ENCODE measurements at regions not wholly inside any gene's neighbourhood (a gene's known extent, or its start where the extent isn't known, plus 50 kb on each side); places are given as distances from the start of the nearest gene placed in this dataset.

GRCh38 chr11:21820176-21820575 is 372.7 kb upstream of the ANO5 start:
- H3K4me1 Mint-ChIP-seq = no peaks in the 10 kb centered on the region
- H3K27ac Mint-ChIP-seq = no peak overlapping the region
- no peaks in the 10 kb centered on the region for H3K36me3 Mint-ChIP-seq (ENCODE audit: low read depth)
- no peaks in the 10 kb centered on the region for H3K9me3 Mint-ChIP-seq
- DNase-seq (no peak), ATAC-seq (no peak)
- H3K27me3 Mint-ChIP-seq = no peaks in the 10 kb centered on the region
- H3K4me3 Mint-ChIP-seq = no peak overlapping the region

- no peaks in the 10 kb centered on the region for H3K27me3 Mint-ChIP-seq
- H3K9me3 Mint-ChIP-seq = peaks cover 1% of the 10 kb centered on the region
- H3K36me3 Mint-ChIP-seq (ENCODE audit: low read depth) = no peaks in the 10 kb centered on the region
- DNase-seq = no peak
- no peak overlapping the region for H3K27ac Mint-ChIP-seq
- H3K4me3 Mint-ChIP-seq = no peak overlapping the region
- ATAC-seq = no peak
- no peaks in the 10 kb centered on the region for H3K4me1 Mint-ChIP-seq
Observed at GRCh38 chr11:21825127-21825526, 367.8 kb upstream of the ANO5 start.

- no peaks in the 10 kb centered on the region for H3K36me3 Mint-ChIP-seq (ENCODE audit: low read depth)
- no peak overlapping the region for H3K27ac Mint-ChIP-seq
- H3K4me1 Mint-ChIP-seq = no peaks in the 10 kb centered on the region
- DNase-seq = no peak
- peaks cover 9% of the 10 kb centered on the region for H3K9me3 Mint-ChIP-seq
- no peak overlapping the region for H3K4me3 Mint-ChIP-seq
- no peak for ATAC-seq
- no peaks in the 10 kb centered on the region for H3K27me3 Mint-ChIP-seq
Observed at GRCh38 chr11:21838427-21838826, 354.5 kb upstream of the ANO5 start.

- no peaks in the 10 kb centered on the region for H3K36me3 Mint-ChIP-seq (ENCODE audit: low read depth)
- H3K27me3 Mint-ChIP-seq = no peaks in the 10 kb centered on the region
- H3K4me3 Mint-ChIP-seq = no peak overlapping the region
- H3K27ac Mint-ChIP-seq = no peak overlapping the region
- no peaks in the 10 kb centered on the region for H3K4me1 Mint-ChIP-seq
- DNase-seq = no peak
- no peak for ATAC-seq
- peaks cover 14% of the 10 kb centered on the region for H3K9me3 Mint-ChIP-seq
Observed at GRCh38 chr11:21839796-21840195, 353.1 kb upstream of the ANO5 start.

GRCh38 chr11:21861314-21861713 is 331.6 kb upstream of the ANO5 start:
- H3K9me3 Mint-ChIP-seq = peaks cover 10% of the 10 kb centered on the region
- no peak overlapping the region for H3K27ac Mint-ChIP-seq
- no peaks in the 10 kb centered on the region for H3K36me3 Mint-ChIP-seq (ENCODE audit: low read depth)
- H3K4me3 Mint-ChIP-seq = no peak overlapping the region
- no peaks in the 10 kb centered on the region for H3K27me3 Mint-ChIP-seq
- no peaks in the 10 kb centered on the region for H3K4me1 Mint-ChIP-seq
- DNase-seq = no peak
- ATAC-seq = no peak

- Mint-ChIP-seq H3K9me3 (peaks cover under 1% of the 10 kb centered on the region), H3K4me3 (no peak overlapping the region), H3K36me3 (ENCODE audit: low read depth) (no peaks in the 10 kb centered on the region), H3K27me3 (no peaks in the 10 kb centered on the region), H3K27ac (no peak overlapping the region), H3K4me1 (no peaks in the 10 kb centered on the region)
- DNase-seq (no peak), ATAC-seq (no peak)
Observed at GRCh38 chr11:21865541-21865940, 327.3 kb upstream of the ANO5 start.

- no peaks in the 10 kb centered on the region for H3K9me3 Mint-ChIP-seq
- no peak overlapping the region for H3K27ac Mint-ChIP-seq
- no peaks in the 10 kb centered on the region for H3K36me3 Mint-ChIP-seq (ENCODE audit: low read depth)
- H3K4me3 Mint-ChIP-seq = no peak overlapping the region
- DNase-seq (no peak), ATAC-seq (no peak)
- H3K27me3 Mint-ChIP-seq = no peaks in the 10 kb centered on the region
- no peaks in the 10 kb centered on the region for H3K4me1 Mint-ChIP-seq
Observed at GRCh38 chr11:21866781-21867180, 326.1 kb upstream of the ANO5 start.

GRCh38 chr11:21877151-21877550 is 315.7 kb upstream of the ANO5 start:
- Mint-ChIP-seq H3K9me3 (peaks cover 18% of the 10 kb centered on the region), H3K36me3 (ENCODE audit: low read depth) (no peaks in the 10 kb centered on the region), H3K4me3 (no peak overlapping the region), H3K27me3 (no peaks in the 10 kb centered on the region), H3K4me1 (no peaks in the 10 kb centered on the region), H3K27ac (no peak overlapping the region)
- no peak for DNase-seq
- no peak for ATAC-seq

- Mint-ChIP-seq H3K4me1 (no peaks in the 10 kb centered on the region), H3K27me3 (no peaks in the 10 kb centered on the region), H3K36me3 (ENCODE audit: low read depth) (no peaks in the 10 kb centered on the region), H3K27ac (no peak overlapping the region), H3K9me3 (peaks cover 4% of the 10 kb centered on the region), H3K4me3 (no peak overlapping the region)
- DNase-seq (no peak), ATAC-seq (no peak)
Observed at GRCh38 chr11:21883354-21883753, 309.5 kb upstream of the ANO5 start.

- no peaks in the 10 kb centered on the region for H3K27me3 Mint-ChIP-seq
- H3K36me3 Mint-ChIP-seq (ENCODE audit: low read depth) = no peaks in the 10 kb centered on the region
- no peaks in the 10 kb centered on the region for H3K4me1 Mint-ChIP-seq
- H3K9me3 Mint-ChIP-seq = peaks cover 6% of the 10 kb centered on the region
- H3K27ac Mint-ChIP-seq = no peak overlapping the region
- no peak overlapping the region for H3K4me3 Mint-ChIP-seq
- ATAC-seq = no peak
- no peak for DNase-seq
Observed at GRCh38 chr11:21888814-21889213, 304.1 kb upstream of the ANO5 start.

- no peaks in the 10 kb centered on the region for H3K4me1 Mint-ChIP-seq
- no peak for ATAC-seq
- peaks cover 6% of the 10 kb centered on the region for H3K9me3 Mint-ChIP-seq
- H3K27ac Mint-ChIP-seq = no peak overlapping the region
- H3K36me3 Mint-ChIP-seq (ENCODE audit: low read depth) = no peaks in the 10 kb centered on the region
- no peaks in the 10 kb centered on the region for H3K27me3 Mint-ChIP-seq
- no peak for DNase-seq
- H3K4me3 Mint-ChIP-seq = no peak overlapping the region
Observed at GRCh38 chr11:21892736-21893564, 299.9 kb upstream of the ANO5 start.

GRCh38 chr11:21893565-21893867 is 299.4 kb upstream of the ANO5 start:
- DNase-seq (no peak), ATAC-seq (no peak)
- H3K36me3 Mint-ChIP-seq (ENCODE audit: low read depth) = no peaks in the 10 kb centered on the region
- no peak overlapping the region for H3K27ac Mint-ChIP-seq
- H3K4me3 Mint-ChIP-seq = no peak overlapping the region
- no peaks in the 10 kb centered on the region for H3K4me1 Mint-ChIP-seq
- no peaks in the 10 kb centered on the region for H3K27me3 Mint-ChIP-seq
- peaks cover 6% of the 10 kb centered on the region for H3K9me3 Mint-ChIP-seq

- H3K4me1 Mint-ChIP-seq = no peaks in the 10 kb centered on the region
- ATAC-seq (no peak), DNase-seq (no peak)
- no peaks in the 10 kb centered on the region for H3K36me3 Mint-ChIP-seq (ENCODE audit: low read depth)
- no peak overlapping the region for H3K4me3 Mint-ChIP-seq
- H3K9me3 Mint-ChIP-seq = peaks cover 6% of the 10 kb centered on the region
- H3K27me3 Mint-ChIP-seq = no peaks in the 10 kb centered on the region
- no peak overlapping the region for H3K27ac Mint-ChIP-seq
Observed at GRCh38 chr11:21894492-21894891, 298.4 kb upstream of the ANO5 start.

- Mint-ChIP-seq H3K4me3 (no peak overlapping the region), H3K4me1 (no peaks in the 10 kb centered on the region), H3K27me3 (no peaks in the 10 kb centered on the region), H3K9me3 (peaks cover 10% of the 10 kb centered on the region), H3K36me3 (ENCODE audit: low read depth) (no peaks in the 10 kb centered on the region), H3K27ac (no peak overlapping the region)
- DNase-seq (no peak), ATAC-seq (no peak)
Observed at GRCh38 chr11:21895686-21896085, 297.2 kb upstream of the ANO5 start.

GRCh38 chr11:21896216-21896615 is 296.7 kb upstream of the ANO5 start:
- no peak for ATAC-seq
- H3K36me3 Mint-ChIP-seq (ENCODE audit: low read depth) = no peaks in the 10 kb centered on the region
- no peak overlapping the region for H3K27ac Mint-ChIP-seq
- H3K4me3 Mint-ChIP-seq = no peak overlapping the region
- peaks cover 6% of the 10 kb centered on the region for H3K9me3 Mint-ChIP-seq
- no peak for DNase-seq
- H3K27me3 Mint-ChIP-seq = no peaks in the 10 kb centered on the region
- H3K4me1 Mint-ChIP-seq = no peaks in the 10 kb centered on the region

Measured in activated naive CD8-positive, alpha-beta T cell treated with anti-CD3 and anti-CD28 coated beads, Interleukin-2, amount 50 U/mL, for 24 hours (primary cell).